ENCODE measurements at regions not wholly inside any gene's neighbourhood (a gene's known extent, or its start where the extent isn't known, plus 50 kb on each side); places are given as distances from the start of the nearest gene placed in this dataset.

GRCh38 chr6:132118144-132118543 is 167.0 kb upstream of the CCN2 start:
- DNase-seq (ENCODE audit: low spot score) (no peak), ATAC-seq (no peak)
- no peak for TF ChIP-seq ZNF121 (CRISPR knock-in tag; IDR thresholded peaks at IDR 0.05)
- TF ChIP-seq MYBL2 (CRISPR knock-in tag; IDR thresholded peaks at IDR 0.05) = no peak
- no peak for TF ChIP-seq IRF1 (CRISPR knock-in tag; IDR thresholded peaks at IDR 0.05)
- TF ChIP-seq ZNF396 (CRISPR knock-in tag; IDR thresholded peaks at IDR 0.05; ENCODE audit: borderline replicate concordance) = no peak
- TF ChIP-seq ESRRA (CRISPR knock-in tag; IDR thresholded peaks at IDR 0.05; ENCODE audit: borderline replicate concordance) = no peak
- no peak for TF ChIP-seq FOXP4 (CRISPR knock-in tag; IDR thresholded peaks at IDR 0.05)
- ChIA-PET CTCF (no interaction called here), POLR2A (no interaction called here)
- H3K27ac Mint-ChIP-seq = no peak overlapping the region
- no peaks in the 10 kb centered on the region for H3K4me1 Mint-ChIP-seq
- H3K9me3 Mint-ChIP-seq = no peaks in the 10 kb centered on the region
- H3K27me3 Mint-ChIP-seq (ENCODE audit: low read depth) = peaks cover 16% of the 10 kb centered on the region
- H3K4me3 Mint-ChIP-seq = no peak overlapping the region
- H3K36me3 Mint-ChIP-seq = no peaks in the 10 kb centered on the region

- H3K4me3 Mint-ChIP-seq = no peak overlapping the region
- H3K27me3 Mint-ChIP-seq (ENCODE audit: low read depth) = peaks cover 6% of the 10 kb centered on the region; the same call in 1 of the 2 replicates
- ATAC-seq (no peak), DNase-seq (ENCODE audit: low spot score) (no peak)
- H3K36me3 Mint-ChIP-seq = peaks cover 4% of the 10 kb centered on the region
- no peaks in the 10 kb centered on the region for H3K4me1 Mint-ChIP-seq
- peaks cover 18% of the 10 kb centered on the region for H3K9me3 Mint-ChIP-seq
- no peak overlapping the region for H3K27ac Mint-ChIP-seq
- POLR2A ChIA-PET = no interaction called here
- TF ChIP-seq ZNF138 (CRISPR knock-in tag; conservative IDR thresholded peaks at IDR 0.05) (no peak), ERG (CRISPR knock-in tag; IDR thresholded peaks at IDR 0.05) (no peak), ESRRA (CRISPR knock-in tag; IDR thresholded peaks at IDR 0.05; ENCODE audit: borderline replicate concordance) (no peak), HMGA2 (CRISPR knock-in tag; IDR thresholded peaks at IDR 0.05) (no peak), ZNF219 (CRISPR knock-in tag; IDR thresholded peaks at IDR 0.05; ENCODE audit: borderline replicate concordance) (no peak), FOXP1 (CRISPR knock-in tag; IDR thresholded peaks at IDR 0.05; ENCODE audit: borderline replicate concordance) (no peak), NR3C1 (CRISPR knock-in tag; conservative IDR thresholded peaks at IDR 0.05; ENCODE audit: low read depth) (no peak), IRF1 (CRISPR knock-in tag; IDR thresholded peaks at IDR 0.05) (no peak), ZNF263 (CRISPR knock-in tag; IDR thresholded peaks at IDR 0.05; ENCODE audit: low read depth) (no peak), ATF6 (CRISPR knock-in tag; IDR thresholded peaks at IDR 0.05) (no peak), ELF4 (CRISPR knock-in tag; IDR thresholded peaks at IDR 0.05; ENCODE audit: low read depth) (no peak), TP53 (CRISPR knock-in tag; IDR thresholded peaks at IDR 0.05) (no peak), NFE2L1 (CRISPR knock-in tag; IDR thresholded peaks at IDR 0.05) (no peak), OVOL2 (CRISPR knock-in tag; IDR thresholded peaks at IDR 0.05; ENCODE audit: borderline replicate concordance) (no peak), ZNF232 (CRISPR knock-in tag; IDR thresholded peaks at IDR 0.05) (no peak), CTCF (IDR thresholded peaks at IDR 0.05) (no peak), SMAD4 (CRISPR knock-in tag; IDR thresholded peaks at IDR 0.05) (no peak)
- CTCF ChIA-PET = no interaction called here
These were observed 164.7 kb upstream of the CCN2 start for GRCh38 chr6:132115714-132116366.
